Liver (tissue), 8 donors: ENCODE measurements at regions not wholly inside any gene's neighbourhood (a gene's known extent, or its start where the extent isn't known, plus 50 kb on each side); places are given as distances from the start of the nearest gene placed in this dataset.

ENCODE experiments used
- DNase-seq: peaks from one replicate; pipeline ENCODE4 v3.0.0-alpha.2; 2017; ENCODE audit warnings: low spot score
- H3K27ac ChIP-seq, 2 donors: one replicate each; pipeline ENCODE4 v1.7.0; 2013; ENCODE audit warnings: inconsistent platforms in 2 of 2, low read length in 2 of 2, control low read depth in 1 of 2, low read depth in 1 of 2, mild to moderate bottlenecking in 1 of 2
- H3K27me3 ChIP-seq, 4 donors: one replicate each; pipeline versions ENCODE4 v1.6.1 to v1.7.0; 2013; ENCODE audit warnings: low read length in 3 of 4, inconsistent platforms in 1 of 4, mild to moderate bottlenecking in 1 of 4, moderate library complexity in 1 of 4; ENCODE audit not compliant: control insufficient read depth in 4 of 4, insufficient read depth in 4 of 4
- H3K36me3 ChIP-seq, 4 donors: one replicate each; pipeline versions ENCODE4 v1.6.1 to v1.7.0; 2013; ENCODE audit warnings: low read length in 3 of 4, mild to moderate bottlenecking in 3 of 4, low read depth in 1 of 4, moderate library complexity in 1 of 4; ENCODE audit not compliant: control insufficient read depth in 4 of 4, insufficient read depth in 3 of 4
- H3K4me1 ChIP-seq, 4 donors: one replicate each; pipeline versions ENCODE4 v1.6.1 to v1.7.0; 2013; ENCODE audit warnings: low read length in 3 of 4, mild to moderate bottlenecking in 3 of 4, moderate library complexity in 1 of 4; ENCODE audit not compliant: control insufficient read depth in 4 of 4, insufficient read depth in 4 of 4
- H3K4me3 ChIP-seq, 3 donors: one replicate each; pipeline versions ENCODE4 v1.6.1 to v1.7.0; 2013; ENCODE audit warnings: low read length in 3 of 3, control low read depth in 1 of 3, low read depth in 1 of 3, mild to moderate bottlenecking in 1 of 3
- H3K9ac ChIP-seq, 2 donors: one replicate each; pipeline ENCODE4 v1.7.0; 2013; ENCODE audit warnings: low read length in 2 of 2, mild to moderate bottlenecking in 2 of 2, moderate library complexity in 2 of 2, control low read depth in 1 of 2, low read depth in 1 of 2
- H3K9me3 ChIP-seq, 4 donors: one replicate each; pipeline versions ENCODE4 v1.6.1 to v1.7.0; 2013; ENCODE audit warnings: low read length in 3 of 4; ENCODE audit not compliant: control insufficient read depth in 4 of 4
- EGR1 ChIP-seq, 2 donors: IDR thresholded peaks; 2 replicates each; pipeline ENCODE4 v1.6.1; 2016 to 2018; ENCODE audit warnings: antibody characterized with exemption in 2 of 2, low read depth in 2 of 2
- FOXA1 ChIP-seq: IDR thresholded peaks from 2 replicates; pipeline ENCODE4 v1.6.1; 2016; ENCODE audit warnings: antibody characterized with exemption
- FOXA2 ChIP-seq: IDR thresholded peaks from 2 replicates; pipeline ENCODE4 v1.6.1; 2016; ENCODE audit warnings: antibody characterized with exemption
- GABPA ChIP-seq, 2 donors: IDR thresholded peaks in 1 of 2; conservative IDR thresholded peaks in 1 of 2; 2 replicates each; pipeline ENCODE4 v1.6.1; 2016; ENCODE audit warnings: antibody characterized with exemption in 2 of 2, mild to moderate bottlenecking in 1 of 2, moderate library complexity in 1 of 2
- HNF4A ChIP-seq, 2 donors: conservative IDR thresholded peaks; 2 replicates each; pipeline ENCODE4 v1.6.1; 2016; ENCODE audit warnings: antibody characterized with exemption in 2 of 2, mild to moderate bottlenecking in 2 of 2
- HNF4G ChIP-seq: IDR thresholded peaks from 2 replicates; pipeline ENCODE4 v1.6.1; 2016; ENCODE audit warnings: antibody characterized with exemption
- JUND ChIP-seq, 2 donors: IDR thresholded peaks; 2 replicates each; pipeline ENCODE4 v1.6.1; 2016; ENCODE audit warnings: antibody characterized with exemption in 2 of 2
- NR2F2 ChIP-seq: IDR thresholded peaks from 2 replicates; pipeline ENCODE4 v1.6.1; 2016; ENCODE audit warnings: antibody characterized with exemption
- RXRA ChIP-seq, 2 donors: IDR thresholded peaks; 2 replicates each; pipeline ENCODE4 v1.6.1; 2017 to 2018; ENCODE audit warnings: antibody characterized with exemption in 2 of 2, mild to moderate bottlenecking in 1 of 2
- TAF1 ChIP-seq: conservative IDR thresholded peaks from 2 replicates; pipeline ENCODE4 v1.6.1; 2016; ENCODE audit warnings: antibody characterized with exemption, mild to moderate bottlenecking
- WGBS: extraction: QIAGEN DNeasy Blood & Tissue Kit; methylation state at CpG from one replicate; pipeline ENCODE4 v1.1.7; 2013; 5-methylcytosine and 5-hydroxymethylcytosine counted together
- TF ChIP-seq, protein P1 (sequence below): IDR thresholded peaks from 2 replicates; pipeline ENCODE4 v1.6.1; 2016; ENCODE audit warnings: antibody characterized with exemption, mild to moderate bottlenecking
- TF ChIP-seq, protein P2 (sequence below): fragments of 150-350 bp; IDR thresholded peaks from 2 replicates; pipeline ENCODE4 v1.5.1; 2017; ENCODE audit warnings: improper control_type of control experiment, low read depth, low read length; ENCODE audit not compliant: missing input control
- TF ChIP-seq, protein P3 (sequence below): IDR thresholded peaks from 2 replicates; pipeline ENCODE4 v1.6.1; 2016; ENCODE audit warnings: antibody characterized with exemption
- TF ChIP-seq, protein P4 (sequence below): IDR thresholded peaks from 2 replicates; pipeline ENCODE4 v1.6.1; 2016; ENCODE audit warnings: antibody characterized with exemption
- TF ChIP-seq, protein P5 (sequence below): IDR thresholded peaks from 2 replicates; pipeline ENCODE4 v1.6.1; 2016; ENCODE audit warnings: antibody characterized with exemption
- donor health status: healthy.
- donor health status: healthy.
- donor health status: healthy.
- donor health status: healthy.
- donor health status: healthy.

DNA sequence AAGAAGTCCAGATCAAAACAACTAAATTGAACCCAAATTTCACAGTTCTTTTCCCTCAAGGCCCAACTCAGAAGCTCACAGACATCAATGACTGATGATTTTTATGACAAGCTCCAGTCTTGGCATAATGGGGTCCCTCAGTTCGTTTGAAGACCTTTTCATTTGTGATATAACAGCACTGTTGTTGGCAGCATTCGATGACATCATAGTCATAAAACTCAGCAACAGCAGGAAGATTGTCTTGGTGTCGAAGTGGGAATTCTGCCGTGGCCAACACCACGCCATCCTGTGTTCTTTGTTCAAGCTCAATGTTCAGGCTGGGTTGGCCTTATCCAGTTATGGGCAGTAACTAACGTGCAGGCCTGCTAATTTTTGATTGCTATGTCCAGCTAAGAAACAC is 261.7 kb downstream of the C7orf25 start:
- WGBS = 77% methylated on average over 6 of the region's 6 CpGs
- H3K9me3 ChIP-seq = peaks cover 0 to under 1% (median under 1%) of the 10 kb centered on the region in 4 donors
- H3K36me3 ChIP-seq = no peaks in the 10 kb centered on the region
- H3K4me3 ChIP-seq = no peak overlapping the region
- H3K9ac ChIP-seq = no peak overlapping the region
- H3K4me1 ChIP-seq = no peaks in the 10 kb centered on the region
- no peaks in the 10 kb centered on the region for H3K27me3 ChIP-seq
- no peak overlapping the region for H3K27ac ChIP-seq
- no peak for TF ChIP-seq RXRA (IDR thresholded peaks at IDR 0.05)
- no peak for TF ChIP-seq FOXA2
- TF ChIP-seq, protein P1, sequence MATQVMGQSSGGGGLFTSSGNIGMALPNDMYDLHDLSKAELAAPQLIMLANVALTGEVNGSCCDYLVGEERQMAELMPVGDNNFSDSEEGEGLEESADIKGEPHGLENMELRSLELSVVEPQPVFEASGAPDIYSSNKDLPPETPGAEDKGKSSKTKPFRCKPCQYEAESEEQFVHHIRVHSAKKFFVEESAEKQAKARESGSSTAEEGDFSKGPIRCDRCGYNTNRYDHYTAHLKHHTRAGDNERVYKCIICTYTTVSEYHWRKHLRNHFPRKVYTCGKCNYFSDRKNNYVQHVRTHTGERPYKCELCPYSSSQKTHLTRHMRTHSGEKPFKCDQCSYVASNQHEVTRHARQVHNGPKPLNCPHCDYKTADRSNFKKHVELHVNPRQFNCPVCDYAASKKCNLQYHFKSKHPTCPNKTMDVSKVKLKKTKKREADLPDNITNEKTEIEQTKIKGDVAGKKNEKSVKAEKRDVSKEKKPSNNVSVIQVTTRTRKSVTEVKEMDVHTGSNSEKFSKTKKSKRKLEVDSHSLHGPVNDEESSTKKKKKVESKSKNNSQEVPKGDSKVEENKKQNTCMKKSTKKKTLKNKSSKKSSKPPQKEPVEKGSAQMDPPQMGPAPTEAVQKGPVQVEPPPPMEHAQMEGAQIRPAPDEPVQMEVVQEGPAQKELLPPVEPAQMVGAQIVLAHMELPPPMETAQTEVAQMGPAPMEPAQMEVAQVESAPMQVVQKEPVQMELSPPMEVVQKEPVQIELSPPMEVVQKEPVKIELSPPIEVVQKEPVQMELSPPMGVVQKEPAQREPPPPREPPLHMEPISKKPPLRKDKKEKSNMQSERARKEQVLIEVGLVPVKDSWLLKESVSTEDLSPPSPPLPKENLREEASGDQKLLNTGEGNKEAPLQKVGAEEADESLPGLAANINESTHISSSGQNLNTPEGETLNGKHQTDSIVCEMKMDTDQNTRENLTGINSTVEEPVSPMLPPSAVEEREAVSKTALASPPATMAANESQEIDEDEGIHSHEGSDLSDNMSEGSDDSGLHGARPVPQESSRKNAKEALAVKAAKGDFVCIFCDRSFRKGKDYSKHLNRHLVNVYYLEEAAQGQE = no peak
- no peak for TF ChIP-seq GABPA (IDR thresholded peaks at IDR 0.05 in 1 of 2, conservative IDR thresholded peaks at IDR 0.05 in 1 of 2)
- no peak for TF ChIP-seq NR2F2
- TF ChIP-seq HNF4G = no peak
- TF ChIP-seq EGR1 (IDR thresholded peaks at IDR 0.05; ENCODE audit: low read depth in 2 of 2) = no peak
- TF ChIP-seq FOXA1 = no peak
- no peak for TF ChIP-seq JUND (IDR thresholded peaks at IDR 0.05)
- no peak for TF ChIP-seq TAF1
- TF ChIP-seq, protein P2, sequence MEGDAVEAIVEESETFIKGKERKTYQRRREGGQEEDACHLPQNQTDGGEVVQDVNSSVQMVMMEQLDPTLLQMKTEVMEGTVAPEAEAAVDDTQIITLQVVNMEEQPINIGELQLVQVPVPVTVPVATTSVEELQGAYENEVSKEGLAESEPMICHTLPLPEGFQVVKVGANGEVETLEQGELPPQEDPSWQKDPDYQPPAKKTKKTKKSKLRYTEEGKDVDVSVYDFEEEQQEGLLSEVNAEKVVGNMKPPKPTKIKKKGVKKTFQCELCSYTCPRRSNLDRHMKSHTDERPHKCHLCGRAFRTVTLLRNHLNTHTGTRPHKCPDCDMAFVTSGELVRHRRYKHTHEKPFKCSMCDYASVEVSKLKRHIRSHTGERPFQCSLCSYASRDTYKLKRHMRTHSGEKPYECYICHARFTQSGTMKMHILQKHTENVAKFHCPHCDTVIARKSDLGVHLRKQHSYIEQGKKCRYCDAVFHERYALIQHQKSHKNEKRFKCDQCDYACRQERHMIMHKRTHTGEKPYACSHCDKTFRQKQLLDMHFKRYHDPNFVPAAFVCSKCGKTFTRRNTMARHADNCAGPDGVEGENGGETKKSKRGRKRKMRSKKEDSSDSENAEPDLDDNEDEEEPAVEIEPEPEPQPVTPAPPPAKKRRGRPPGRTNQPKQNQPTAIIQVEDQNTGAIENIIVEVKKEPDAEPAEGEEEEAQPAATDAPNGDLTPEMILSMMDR = no peak
- DNase-seq = no peak

DNA sequence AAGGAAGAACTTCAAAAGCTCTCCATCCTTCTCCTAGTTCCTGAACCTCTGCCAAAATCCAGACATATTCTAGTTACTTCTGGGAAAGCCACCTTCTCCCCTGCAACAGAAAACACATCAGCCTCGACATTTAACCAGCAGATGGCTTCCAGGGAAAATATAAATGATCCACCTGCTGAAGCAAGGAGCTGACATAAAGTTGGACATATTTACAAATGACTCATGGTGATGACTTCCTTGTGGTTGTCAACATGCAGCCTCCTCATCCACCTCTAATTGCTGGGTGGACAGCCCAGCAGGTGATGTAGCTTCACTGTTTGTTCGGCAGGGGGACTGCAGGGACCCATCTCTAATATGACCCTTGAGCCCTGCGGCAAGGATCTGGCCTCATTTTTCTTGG is 266.0 kb downstream of the C7orf25 start:
- no peak overlapping the region for H3K9ac ChIP-seq
- H3K36me3 ChIP-seq = no peaks in the 10 kb centered on the region
- peaks cover 0 to 3% (median 0%) of the 10 kb centered on the region in 4 donors for H3K27me3 ChIP-seq
- peaks cover 5 to 11% (median 8%) of the 10 kb centered on the region in 4 donors for H3K9me3 ChIP-seq
- H3K27ac ChIP-seq = no peak overlapping the region
- DNase-seq = no peak
- H3K4me3 ChIP-seq = no peak overlapping the region
- TF ChIP-seq, protein P3, sequence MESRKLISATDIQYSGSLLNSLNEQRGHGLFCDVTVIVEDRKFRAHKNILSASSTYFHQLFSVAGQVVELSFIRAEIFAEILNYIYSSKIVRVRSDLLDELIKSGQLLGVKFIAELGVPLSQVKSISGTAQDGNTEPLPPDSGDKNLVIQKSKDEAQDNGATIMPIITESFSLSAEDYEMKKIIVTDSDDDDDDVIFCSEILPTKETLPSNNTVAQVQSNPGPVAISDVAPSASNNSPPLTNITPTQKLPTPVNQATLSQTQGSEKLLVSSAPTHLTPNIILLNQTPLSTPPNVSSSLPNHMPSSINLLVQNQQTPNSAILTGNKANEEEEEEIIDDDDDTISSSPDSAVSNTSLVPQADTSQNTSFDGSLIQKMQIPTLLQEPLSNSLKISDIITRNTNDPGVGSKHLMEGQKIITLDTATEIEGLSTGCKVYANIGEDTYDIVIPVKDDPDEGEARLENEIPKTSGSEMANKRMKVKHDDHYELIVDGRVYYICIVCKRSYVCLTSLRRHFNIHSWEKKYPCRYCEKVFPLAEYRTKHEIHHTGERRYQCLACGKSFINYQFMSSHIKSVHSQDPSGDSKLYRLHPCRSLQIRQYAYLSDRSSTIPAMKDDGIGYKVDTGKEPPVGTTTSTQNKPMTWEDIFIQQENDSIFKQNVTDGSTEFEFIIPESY = no peak
- TF ChIP-seq, protein P4, sequence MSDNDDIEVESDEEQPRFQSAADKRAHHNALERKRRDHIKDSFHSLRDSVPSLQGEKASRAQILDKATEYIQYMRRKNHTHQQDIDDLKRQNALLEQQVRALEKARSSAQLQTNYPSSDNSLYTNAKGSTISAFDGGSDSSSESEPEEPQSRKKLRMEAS = no peak
- TF ChIP-seq EGR1 (IDR thresholded peaks at IDR 0.05; ENCODE audit: low read depth in 2 of 2) (no peak), FOXA1 (no peak), FOXA2 (no peak), NR2F2 (no peak), HNF4A (conservative IDR thresholded peaks at IDR 0.05) (no peak), GABPA (IDR thresholded peaks at IDR 0.05 in 1 of 2, conservative IDR thresholded peaks at IDR 0.05 in 1 of 2) (no peak), RXRA (IDR thresholded peaks at IDR 0.05) (no peak)
- TF ChIP-seq, protein P1 = no peak
- TF ChIP-seq, protein P5, sequence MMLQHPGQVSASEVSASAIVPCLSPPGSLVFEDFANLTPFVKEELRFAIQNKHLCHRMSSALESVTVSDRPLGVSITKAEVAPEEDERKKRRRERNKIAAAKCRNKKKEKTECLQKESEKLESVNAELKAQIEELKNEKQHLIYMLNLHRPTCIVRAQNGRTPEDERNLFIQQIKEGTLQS = no peak
- no peaks in the 10 kb centered on the region for H3K4me1 ChIP-seq
- WGBS = 63% methylated on average over 3 of the region's 3 CpGs
